HG03354 (cell line): ENCODE measurements at regions not wholly inside any gene's neighbourhood (a gene's known extent, or its start where the extent isn't known, plus 50 kb on each side); places are given as distances from the start of the nearest gene placed in this dataset.

Experiments used
- ATAC-seq: cut with Tn5 transposase; IDR thresholded peaks from one replicate; pipeline ENCODE4 v1.9.1; 2021; ENCODE audit warnings: mild to moderate bottlenecking; ENCODE audit not compliant: unreplicated experiment, poor library complexity, severe bottlenecking

DNA sequence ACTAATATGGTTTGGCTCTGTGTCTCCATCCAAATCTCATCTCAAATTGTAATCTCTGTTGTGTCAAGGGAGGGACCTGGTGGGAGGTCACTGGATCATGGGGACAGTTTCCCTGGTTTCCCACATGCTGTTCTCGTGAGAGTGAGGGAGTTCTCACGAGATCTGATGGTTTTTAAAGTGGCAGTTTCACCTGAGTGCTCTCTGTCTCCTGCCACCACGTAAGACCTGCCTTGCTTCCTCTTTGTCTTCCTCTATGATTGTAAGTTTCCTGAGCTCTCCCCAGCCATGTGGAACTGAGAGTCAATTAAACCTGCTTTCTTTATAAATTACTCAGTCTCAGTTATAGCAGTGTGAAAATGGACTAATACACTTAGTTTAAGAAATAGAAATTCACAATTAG is 228.9 kb downstream of the CD47 start:
- peak; percentile 93 for ATAC-seq

DNA sequence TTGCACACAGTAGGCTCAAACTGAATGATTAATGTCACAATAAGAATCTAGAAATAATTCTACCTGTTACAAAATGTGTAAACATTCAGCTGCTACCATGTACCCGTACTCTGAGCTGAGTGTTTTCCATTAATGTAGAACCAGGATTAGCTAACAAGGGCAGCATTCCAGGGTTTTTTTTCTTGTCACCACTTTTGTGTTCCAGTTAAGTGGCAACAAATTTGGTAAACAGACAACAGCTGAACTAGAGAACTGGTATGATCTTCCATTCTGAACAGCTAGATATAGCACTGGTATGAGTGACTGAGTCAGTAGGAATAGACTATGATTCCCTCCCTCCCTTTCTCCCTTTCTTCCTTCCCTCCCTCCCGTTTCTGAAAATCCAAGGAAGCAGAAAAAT is 229.4 kb downstream of the CD47 start:
- no peak for ATAC-seq
